Right atrium auricular region (tissue), 2 donors: ENCODE measurements at regions not wholly inside any gene's neighbourhood (a gene's known extent, or its start where the extent isn't known, plus 50 kb on each side); places are given as distances from the start of the nearest gene placed in this dataset.
A peak's percentile ranks its signal among the peaks of the same experiment; 100 is the strongest.

ENCODE experiments used
- DNase-seq: peaks from one replicate; pipeline ENCODE4 v3.0.0-alpha.2; 2019; ENCODE audit warnings: low spot score
- H3K27ac ChIP-seq, 2 donors: fragments of 200-600 bp; sonication (generic); 1 replicate in 1 of 2; 2 replicates in 1 of 2; pipeline ENCODE4 v1.5.1; 2016 to 2019
- H3K27me3 ChIP-seq, 2 donors: fragments of 200-600 bp; sonication (generic); one replicate each; pipeline versions ENCODE4 v1.5.1 to v1.6.0; 2017 to 2019
- H3K36me3 ChIP-seq: fragments of 200-600 bp; sonication (generic); one replicate; pipeline ENCODE4 v1.5.1; 2016
- H3K4me1 ChIP-seq, 2 donors: fragments of 200-600 bp; sonication (generic); one replicate each; pipeline versions ENCODE4 v1.5.1 to v1.6.0; 2017 to 2019
- H3K4me3 ChIP-seq, 2 donors: fragments of 200-600 bp; sonication (generic); 1 replicate in 1 of 2; 2 replicates in 1 of 2; pipeline ENCODE4 v1.5.1; 2017 to 2019; ENCODE audit warnings: mild to moderate bottlenecking in 1 of 2, moderate library complexity in 1 of 2
- H3K9me3 ChIP-seq, 2 donors: fragments of 200-600 bp; sonication (generic); one replicate each; pipeline ENCODE4 v1.5.1; 2019
- CTCF ChIP-seq, 2 donors: fragments of 200-600 bp; sonication (generic); IDR thresholded peaks; one replicate each; pipeline ENCODE4 v1.5.1; 2019; ENCODE audit warnings: antibody characterized with exemption in 2 of 2

- TF ChIP-seq CTCF (IDR thresholded peaks at IDR 0.05): no peak
- H3K4me3 ChIP-seq: no peak overlapping the region
Observed at GRCh38 chr4:79584902-79585301, 176.9 kb upstream of the GK2 start.

GRCh38 chr4:79584352-79584751, 176.3 kb upstream of the GK2 start:
- Histone ChIP-seq H3K9me3 (no peaks in the 10 kb centered on the region), H3K27ac (peak overlapping the region in 1 of 2 donors; percentile 74), H3K36me3 (no peaks in the 10 kb centered on the region), H3K4me3 (no peak overlapping the region), H3K27me3 (no peaks in the 10 kb centered on the region), H3K4me1 (peaks cover 0 to 7% of the 10 kb centered on the region in 2 donors)
- no peak for TF ChIP-seq CTCF (IDR thresholded peaks at IDR 0.05)
- DNase-seq: no peak

More at GRCh38 chr4:79584902-79585301, 176.9 kb upstream of the GK2 start:
- no peaks in the 10 kb centered on the region for H3K9me3 ChIP-seq
- peaks cover 0 to 7% of the 10 kb centered on the region in 2 donors for H3K4me1 ChIP-seq
- no peak for DNase-seq
- H3K36me3 ChIP-seq: no peaks in the 10 kb centered on the region
- no peaks in the 10 kb centered on the region for H3K27me3 ChIP-seq
- peak overlapping the region in 1 of 2 donors; percentile 74 for H3K27ac ChIP-seq

- Histone ChIP-seq H3K4me1 (peaks cover 0 to 17% of the 10 kb centered on the region in 2 donors), H3K27ac (no peak overlapping the region), H3K36me3 (no peaks in the 10 kb centered on the region), H3K9me3 (no peaks in the 10 kb centered on the region), H3K27me3 (no peaks in the 10 kb centered on the region), H3K4me3 (no peak overlapping the region)
- no peak for TF ChIP-seq CTCF (IDR thresholded peaks at IDR 0.05)
- DNase-seq: no peak
Observed at GRCh38 chr4:79578606-79579005, 170.6 kb upstream of the GK2 start.

GRCh38 chr4:79576429-79576753, 168.4 kb upstream of the GK2 start:
- no peaks in the 10 kb centered on the region for H3K9me3 ChIP-seq
- H3K4me3 ChIP-seq: no peak overlapping the region
- peak; percentile 24 to 62 for TF ChIP-seq CTCF (IDR thresholded peaks at IDR 0.05)
- peak overlapping the region; percentile 3 to 44 for H3K27ac ChIP-seq
- H3K4me1 ChIP-seq: peaks cover 0 to 17% of the 10 kb centered on the region in 2 donors
- no peaks in the 10 kb centered on the region for H3K36me3 ChIP-seq
- no peak for DNase-seq
- no peaks in the 10 kb centered on the region for H3K27me3 ChIP-seq

- no peaks in the 10 kb centered on the region for H3K9me3 ChIP-seq
- no peaks in the 10 kb centered on the region for H3K36me3 ChIP-seq
- no peak for DNase-seq
- no peak overlapping the region for H3K4me3 ChIP-seq
- no peak for TF ChIP-seq CTCF (IDR thresholded peaks at IDR 0.05)
- H3K27me3 ChIP-seq: no peaks in the 10 kb centered on the region
- peaks cover 0 to 17% of the 10 kb centered on the region in 2 donors for H3K4me1 ChIP-seq
- peak overlapping the region; percentile 3 to 44 for H3K27ac ChIP-seq
Observed at GRCh38 chr4:79575709-79576428, 167.8 kb upstream of the GK2 start.
